WTC11 (cell line): ENCODE measurements at regions not wholly inside any gene's neighbourhood (a gene's known extent, or its start where the extent isn't known, plus 50 kb on each side); places are given as distances from the start of the nearest gene placed in this dataset.

ENCODE experiments used
- ATAC-seq: fragments of 200-7000 bp; cut with Tn5 transposase; 2 replicates; pipeline ENCODE4 v1.10.0; 2021; ENCODE audit warnings: mild to moderate bottlenecking, moderate library complexity
- CTCF ChIA-PET: fragments of 300-600 bp; sonication (Branson Sonifier 250); formaldehyde crosslinking; loops from one replicate; lab custom pipeline; 2021; ENCODE audit warnings: antibody characterized with exemption; lab: Charles Lee
- POLR2A ChIA-PET: fragments of 350-600 bp; sonication (Branson Sonifier 250); formaldehyde crosslinking; loops from one replicate; lab custom pipeline; 2021; ENCODE audit warnings: antibody characterized with exemption; lab: Charles Lee
- DNase-seq: peaks from one replicate; pipeline ENCODE4 v3.0.0; 2021; ENCODE audit warnings: low spot score
- H3K27ac Mint-ChIP-seq: 2 replicates; pipeline ENCODE4 v1.8.0; 2021; ENCODE audit warnings: mixed read lengths
- H3K27me3 Mint-ChIP-seq: 2 replicates; pipeline ENCODE4 v1.8.0; 2021; ENCODE audit warnings: low read depth, mild to moderate bottlenecking, moderate library complexity, mixed read lengths
- H3K36me3 Mint-ChIP-seq: 2 replicates; pipeline ENCODE4 v1.8.0; 2021; ENCODE audit warnings: mixed read lengths
- H3K4me1 Mint-ChIP-seq: 2 replicates; pipeline ENCODE4 v1.8.0; 2022; ENCODE audit warnings: mixed read lengths
- H3K4me3 Mint-ChIP-seq: 2 replicates; pipeline ENCODE4 v1.8.0; 2021; ENCODE audit warnings: mild to moderate bottlenecking, moderate library complexity, mixed read lengths
- H3K9me3 Mint-ChIP-seq: 2 replicates; pipeline ENCODE4 v1.8.0; 2021; ENCODE audit warnings: mixed read lengths
- CREM ChIP-seq: sonication (generic); formaldehyde crosslinking; IDR thresholded peaks from 2 replicates; pipeline ENCODE4 v1.8.1; 2022; ENCODE audit warnings: mild to moderate bottlenecking, missing genetic modification reagents, moderate library complexity
- EMX1 ChIP-seq: fragments of 250-450 bp; sonication (Bioruptor Pico); IDR thresholded peaks from 2 replicates; pipeline ENCODE4 v1.8.0; 2021; ENCODE audit warnings: mild to moderate bottlenecking
- GTF2I ChIP-seq: fragments of 250-450 bp; sonication (Bioruptor Pico); conservative IDR thresholded peaks from 2 replicates; pipeline ENCODE4 v1.4.0; 2021; ENCODE audit warnings: mild to moderate bottlenecking
- KAT7 ChIP-seq: sonication (generic); formaldehyde crosslinking; IDR thresholded peaks from 2 replicates; pipeline ENCODE4 v1.8.1; 2023; ENCODE audit warnings: missing genetic modification reagents, mild to moderate bottlenecking, borderline replicate concordance
- NFATC4 ChIP-seq: fragments of 250-450 bp; sonication (Bioruptor Pico); IDR thresholded peaks from 2 replicates; pipeline ENCODE4 v1.9.0; 2021; ENCODE audit warnings: mild to moderate bottlenecking
- OVOL2 ChIP-seq: fragments of 250-450 bp; sonication (Bioruptor Pico); IDR thresholded peaks from 2 replicates; pipeline ENCODE4 v1.9.0; 2021; ENCODE audit warnings: mild to moderate bottlenecking, borderline replicate concordance
- RELA ChIP-seq: sonication (generic); formaldehyde crosslinking; IDR thresholded peaks from 2 replicates; pipeline ENCODE4 v1.8.1; 2022; ENCODE audit warnings: missing genetic modification reagents, mild to moderate bottlenecking, borderline replicate concordance
- SMAD4 ChIP-seq: sonication (generic); formaldehyde crosslinking; IDR thresholded peaks from 2 replicates; pipeline ENCODE4 v1.8.0; 2022; ENCODE audit warnings: mild to moderate bottlenecking, missing genetic modification reagents
- SOX15 ChIP-seq: fragments of 250-450 bp; sonication (Bioruptor Pico); IDR thresholded peaks from 2 replicates; pipeline ENCODE4 v1.9.0; 2021; ENCODE audit warnings: mild to moderate bottlenecking
- ZNF121 ChIP-seq: sonication (generic); formaldehyde crosslinking; IDR thresholded peaks from 2 replicates; pipeline ENCODE4 v1.8.0; 2023; ENCODE audit warnings: missing genetic modification reagents
- ZNF263 ChIP-seq: sonication (generic); formaldehyde crosslinking; IDR thresholded peaks from 2 replicates; pipeline ENCODE4 v1.8.1; 2022; ENCODE audit warnings: low read depth, mild to moderate bottlenecking, moderate library complexity, missing genetic modification reagents
- ZNF416 ChIP-seq: fragments of 250-450 bp; sonication (Bioruptor Pico); IDR thresholded peaks from 2 replicates; pipeline ENCODE4 v1.9.0; 2021; ENCODE audit warnings: mild to moderate bottlenecking, inconsistent platforms
- TF ChIP-seq, protein P1 (sequence below): sonication (generic); formaldehyde crosslinking; IDR thresholded peaks from 2 replicates; pipeline ENCODE4 v1.8.0; 2023; ENCODE audit warnings: mild to moderate bottlenecking, missing genetic modification reagents
- TF ChIP-seq, protein P2 (sequence below): sonication (generic); formaldehyde crosslinking; conservative IDR thresholded peaks from 2 replicates; pipeline ENCODE4 v1.8.1; 2022; ENCODE audit warnings: mild to moderate bottlenecking, missing genetic modification reagents
- TF ChIP-seq, protein P3 (sequence below): sonication (generic); formaldehyde crosslinking; IDR thresholded peaks from 2 replicates; pipeline ENCODE4 v1.8.1; 2023; ENCODE audit warnings: mild to moderate bottlenecking, missing genetic modification reagents, borderline replicate concordance
- TF ChIP-seq, protein P4 (sequence below): fragments of 250-450 bp; sonication (Bioruptor Pico); IDR thresholded peaks from 2 replicates; pipeline ENCODE4 v1.9.0; 2021; ENCODE audit warnings: mild to moderate bottlenecking
- TF ChIP-seq, protein P5 (sequence below): fragments of 250-450 bp; sonication (Bioruptor Pico); IDR thresholded peaks from 2 replicates; pipeline ENCODE4 v1.9.0; 2021; ENCODE audit warnings: mild to moderate bottlenecking, borderline replicate concordance
- TF ChIP-seq, protein P6 (sequence below): fragments of 250-450 bp; sonication (Bioruptor Pico); IDR thresholded peaks from 2 replicates; pipeline ENCODE4 v1.9.0; 2021; ENCODE audit warnings: moderate library complexity, mild to moderate bottlenecking, inconsistent platforms, borderline replicate concordance
- TF ChIP-seq, protein P7 (sequence below): sonication (generic); formaldehyde crosslinking; IDR thresholded peaks from 2 replicates; pipeline ENCODE4 v1.8.0; 2023; ENCODE audit warnings: missing genetic modification reagents, mild to moderate bottlenecking, borderline replicate concordance

DNA sequence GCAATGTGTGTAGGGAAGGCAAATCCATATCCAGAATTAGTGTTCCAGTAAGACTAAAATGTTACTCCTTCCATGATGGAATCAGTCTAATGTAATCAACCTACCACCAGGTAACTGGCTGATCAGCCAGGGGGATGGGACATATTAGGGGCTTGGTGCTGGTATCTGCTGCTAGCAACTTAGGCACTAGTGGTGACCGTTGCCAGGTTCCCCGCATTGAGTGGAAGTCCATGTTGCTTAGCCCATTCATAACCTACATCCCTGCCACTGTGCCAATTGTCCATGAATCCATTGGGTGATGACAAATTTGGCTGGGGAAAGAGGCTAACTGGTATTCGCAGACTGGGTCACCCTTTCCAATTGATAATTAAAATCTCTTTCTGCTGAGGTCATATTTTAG lies 212.2 kb upstream of the ROBO1 start:
- TF ChIP-seq SMAD4 (CRISPR knock-in tag), result no peak
- TF ChIP-seq SOX15 (CRISPR knock-in tag), result no peak
- TF ChIP-seq, protein P1, sequence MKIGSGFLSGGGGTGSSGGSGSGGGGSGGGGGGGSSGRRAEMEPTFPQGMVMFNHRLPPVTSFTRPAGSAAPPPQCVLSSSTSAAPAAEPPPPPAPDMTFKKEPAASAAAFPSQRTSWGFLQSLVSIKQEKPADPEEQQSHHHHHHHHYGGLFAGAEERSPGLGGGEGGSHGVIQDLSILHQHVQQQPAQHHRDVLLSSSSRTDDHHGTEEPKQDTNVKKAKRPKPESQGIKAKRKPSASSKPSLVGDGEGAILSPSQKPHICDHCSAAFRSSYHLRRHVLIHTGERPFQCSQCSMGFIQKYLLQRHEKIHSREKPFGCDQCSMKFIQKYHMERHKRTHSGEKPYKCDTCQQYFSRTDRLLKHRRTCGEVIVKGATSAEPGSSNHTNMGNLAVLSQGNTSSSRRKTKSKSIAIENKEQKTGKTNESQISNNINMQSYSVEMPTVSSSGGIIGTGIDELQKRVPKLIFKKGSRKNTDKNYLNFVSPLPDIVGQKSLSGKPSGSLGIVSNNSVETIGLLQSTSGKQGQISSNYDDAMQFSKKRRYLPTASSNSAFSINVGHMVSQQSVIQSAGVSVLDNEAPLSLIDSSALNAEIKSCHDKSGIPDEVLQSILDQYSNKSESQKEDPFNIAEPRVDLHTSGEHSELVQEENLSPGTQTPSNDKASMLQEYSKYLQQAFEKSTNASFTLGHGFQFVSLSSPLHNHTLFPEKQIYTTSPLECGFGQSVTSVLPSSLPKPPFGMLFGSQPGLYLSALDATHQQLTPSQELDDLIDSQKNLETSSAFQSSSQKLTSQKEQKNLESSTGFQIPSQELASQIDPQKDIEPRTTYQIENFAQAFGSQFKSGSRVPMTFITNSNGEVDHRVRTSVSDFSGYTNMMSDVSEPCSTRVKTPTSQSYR (CRISPR knock-in tag), result no peak
- no peak for TF ChIP-seq KAT7 (CRISPR knock-in tag)
- TF ChIP-seq ZNF121 (CRISPR knock-in tag), result no peak
- TF ChIP-seq, protein P2, sequence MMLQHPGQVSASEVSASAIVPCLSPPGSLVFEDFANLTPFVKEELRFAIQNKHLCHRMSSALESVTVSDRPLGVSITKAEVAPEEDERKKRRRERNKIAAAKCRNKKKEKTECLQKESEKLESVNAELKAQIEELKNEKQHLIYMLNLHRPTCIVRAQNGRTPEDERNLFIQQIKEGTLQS (CRISPR knock-in tag), result no peak
- TF ChIP-seq, protein P3, sequence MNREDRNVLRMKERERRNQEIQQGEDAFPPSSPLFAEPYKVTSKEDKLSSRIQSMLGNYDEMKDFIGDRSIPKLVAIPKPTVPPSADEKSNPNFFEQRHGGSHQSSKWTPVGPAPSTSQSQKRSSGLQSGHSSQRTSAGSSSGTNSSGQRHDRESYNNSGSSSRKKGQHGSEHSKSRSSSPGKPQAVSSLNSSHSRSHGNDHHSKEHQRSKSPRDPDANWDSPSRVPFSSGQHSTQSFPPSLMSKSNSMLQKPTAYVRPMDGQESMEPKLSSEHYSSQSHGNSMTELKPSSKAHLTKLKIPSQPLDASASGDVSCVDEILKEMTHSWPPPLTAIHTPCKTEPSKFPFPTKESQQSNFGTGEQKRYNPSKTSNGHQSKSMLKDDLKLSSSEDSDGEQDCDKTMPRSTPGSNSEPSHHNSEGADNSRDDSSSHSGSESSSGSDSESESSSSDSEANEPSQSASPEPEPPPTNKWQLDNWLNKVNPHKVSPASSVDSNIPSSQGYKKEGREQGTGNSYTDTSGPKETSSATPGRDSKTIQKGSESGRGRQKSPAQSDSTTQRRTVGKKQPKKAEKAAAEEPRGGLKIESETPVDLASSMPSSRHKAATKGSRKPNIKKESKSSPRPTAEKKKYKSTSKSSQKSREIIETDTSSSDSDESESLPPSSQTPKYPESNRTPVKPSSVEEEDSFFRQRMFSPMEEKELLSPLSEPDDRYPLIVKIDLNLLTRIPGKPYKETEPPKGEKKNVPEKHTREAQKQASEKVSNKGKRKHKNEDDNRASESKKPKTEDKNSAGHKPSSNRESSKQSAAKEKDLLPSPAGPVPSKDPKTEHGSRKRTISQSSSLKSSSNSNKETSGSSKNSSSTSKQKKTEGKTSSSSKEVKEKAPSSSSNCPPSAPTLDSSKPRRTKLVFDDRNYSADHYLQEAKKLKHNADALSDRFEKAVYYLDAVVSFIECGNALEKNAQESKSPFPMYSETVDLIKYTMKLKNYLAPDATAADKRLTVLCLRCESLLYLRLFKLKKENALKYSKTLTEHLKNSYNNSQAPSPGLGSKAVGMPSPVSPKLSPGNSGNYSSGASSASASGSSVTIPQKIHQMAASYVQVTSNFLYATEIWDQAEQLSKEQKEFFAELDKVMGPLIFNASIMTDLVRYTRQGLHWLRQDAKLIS (CRISPR knock-in tag), result no peak
- TF ChIP-seq, protein P4, sequence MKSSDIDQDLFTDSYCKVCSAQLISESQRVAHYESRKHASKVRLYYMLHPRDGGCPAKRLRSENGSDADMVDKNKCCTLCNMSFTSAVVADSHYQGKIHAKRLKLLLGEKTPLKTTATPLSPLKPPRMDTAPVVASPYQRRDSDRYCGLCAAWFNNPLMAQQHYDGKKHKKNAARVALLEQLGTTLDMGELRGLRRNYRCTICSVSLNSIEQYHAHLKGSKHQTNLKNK, result no peak
- no peak for TF ChIP-seq GTF2I (CRISPR knock-in tag)
- TF ChIP-seq, protein P5, sequence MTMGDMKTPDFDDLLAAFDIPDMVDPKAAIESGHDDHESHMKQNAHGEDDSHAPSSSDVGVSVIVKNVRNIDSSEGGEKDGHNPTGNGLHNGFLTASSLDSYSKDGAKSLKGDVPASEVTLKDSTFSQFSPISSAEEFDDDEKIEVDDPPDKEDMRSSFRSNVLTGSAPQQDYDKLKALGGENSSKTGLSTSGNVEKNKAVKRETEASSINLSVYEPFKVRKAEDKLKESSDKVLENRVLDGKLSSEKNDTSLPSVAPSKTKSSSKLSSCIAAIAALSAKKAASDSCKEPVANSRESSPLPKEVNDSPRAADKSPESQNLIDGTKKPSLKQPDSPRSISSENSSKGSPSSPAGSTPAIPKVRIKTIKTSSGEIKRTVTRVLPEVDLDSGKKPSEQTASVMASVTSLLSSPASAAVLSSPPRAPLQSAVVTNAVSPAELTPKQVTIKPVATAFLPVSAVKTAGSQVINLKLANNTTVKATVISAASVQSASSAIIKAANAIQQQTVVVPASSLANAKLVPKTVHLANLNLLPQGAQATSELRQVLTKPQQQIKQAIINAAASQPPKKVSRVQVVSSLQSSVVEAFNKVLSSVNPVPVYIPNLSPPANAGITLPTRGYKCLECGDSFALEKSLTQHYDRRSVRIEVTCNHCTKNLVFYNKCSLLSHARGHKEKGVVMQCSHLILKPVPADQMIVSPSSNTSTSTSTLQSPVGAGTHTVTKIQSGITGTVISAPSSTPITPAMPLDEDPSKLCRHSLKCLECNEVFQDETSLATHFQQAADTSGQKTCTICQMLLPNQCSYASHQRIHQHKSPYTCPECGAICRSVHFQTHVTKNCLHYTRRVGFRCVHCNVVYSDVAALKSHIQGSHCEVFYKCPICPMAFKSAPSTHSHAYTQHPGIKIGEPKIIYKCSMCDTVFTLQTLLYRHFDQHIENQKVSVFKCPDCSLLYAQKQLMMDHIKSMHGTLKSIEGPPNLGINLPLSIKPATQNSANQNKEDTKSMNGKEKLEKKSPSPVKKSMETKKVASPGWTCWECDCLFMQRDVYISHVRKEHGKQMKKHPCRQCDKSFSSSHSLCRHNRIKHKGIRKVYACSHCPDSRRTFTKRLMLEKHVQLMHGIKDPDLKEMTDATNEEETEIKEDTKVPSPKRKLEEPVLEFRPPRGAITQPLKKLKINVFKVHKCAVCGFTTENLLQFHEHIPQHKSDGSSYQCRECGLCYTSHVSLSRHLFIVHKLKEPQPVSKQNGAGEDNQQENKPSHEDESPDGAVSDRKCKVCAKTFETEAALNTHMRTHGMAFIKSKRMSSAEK, result no peak
- no peak for TF ChIP-seq NFATC4 (CRISPR knock-in tag)
- no peak for TF ChIP-seq EMX1 (CRISPR knock-in tag)
- TF ChIP-seq, protein P6, sequence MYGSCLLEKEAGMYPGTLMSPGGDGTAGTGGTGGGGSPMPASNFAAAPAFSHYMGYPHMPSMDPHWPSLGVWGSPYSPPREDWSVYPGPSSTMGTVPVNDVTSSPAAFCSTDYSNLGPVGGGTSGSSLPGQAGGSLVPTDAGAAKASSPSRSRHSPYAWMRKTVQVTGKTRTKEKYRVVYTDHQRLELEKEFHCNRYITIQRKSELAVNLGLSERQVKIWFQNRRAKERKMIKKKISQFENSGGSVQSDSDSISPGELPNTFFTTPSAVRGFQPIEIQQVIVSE (CRISPR knock-in tag), result no peak
- no peak for TF ChIP-seq CREM (CRISPR knock-in tag)
- TF ChIP-seq, protein P7, sequence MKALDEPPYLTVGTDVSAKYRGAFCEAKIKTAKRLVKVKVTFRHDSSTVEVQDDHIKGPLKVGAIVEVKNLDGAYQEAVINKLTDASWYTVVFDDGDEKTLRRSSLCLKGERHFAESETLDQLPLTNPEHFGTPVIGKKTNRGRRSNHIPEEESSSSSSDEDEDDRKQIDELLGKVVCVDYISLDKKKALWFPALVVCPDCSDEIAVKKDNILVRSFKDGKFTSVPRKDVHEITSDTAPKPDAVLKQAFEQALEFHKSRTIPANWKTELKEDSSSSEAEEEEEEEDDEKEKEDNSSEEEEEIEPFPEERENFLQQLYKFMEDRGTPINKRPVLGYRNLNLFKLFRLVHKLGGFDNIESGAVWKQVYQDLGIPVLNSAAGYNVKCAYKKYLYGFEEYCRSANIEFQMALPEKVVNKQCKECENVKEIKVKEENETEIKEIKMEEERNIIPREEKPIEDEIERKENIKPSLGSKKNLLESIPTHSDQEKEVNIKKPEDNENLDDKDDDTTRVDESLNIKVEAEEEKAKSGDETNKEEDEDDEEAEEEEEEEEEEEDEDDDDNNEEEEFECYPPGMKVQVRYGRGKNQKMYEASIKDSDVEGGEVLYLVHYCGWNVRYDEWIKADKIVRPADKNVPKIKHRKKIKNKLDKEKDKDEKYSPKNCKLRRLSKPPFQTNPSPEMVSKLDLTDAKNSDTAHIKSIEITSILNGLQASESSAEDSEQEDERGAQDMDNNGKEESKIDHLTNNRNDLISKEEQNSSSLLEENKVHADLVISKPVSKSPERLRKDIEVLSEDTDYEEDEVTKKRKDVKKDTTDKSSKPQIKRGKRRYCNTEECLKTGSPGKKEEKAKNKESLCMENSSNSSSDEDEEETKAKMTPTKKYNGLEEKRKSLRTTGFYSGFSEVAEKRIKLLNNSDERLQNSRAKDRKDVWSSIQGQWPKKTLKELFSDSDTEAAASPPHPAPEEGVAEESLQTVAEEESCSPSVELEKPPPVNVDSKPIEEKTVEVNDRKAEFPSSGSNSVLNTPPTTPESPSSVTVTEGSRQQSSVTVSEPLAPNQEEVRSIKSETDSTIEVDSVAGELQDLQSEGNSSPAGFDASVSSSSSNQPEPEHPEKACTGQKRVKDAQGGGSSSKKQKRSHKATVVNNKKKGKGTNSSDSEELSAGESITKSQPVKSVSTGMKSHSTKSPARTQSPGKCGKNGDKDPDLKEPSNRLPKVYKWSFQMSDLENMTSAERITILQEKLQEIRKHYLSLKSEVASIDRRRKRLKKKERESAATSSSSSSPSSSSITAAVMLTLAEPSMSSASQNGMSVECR (CRISPR knock-in tag), result no peak
- no peak for TF ChIP-seq RELA
- no peak for TF ChIP-seq OVOL2
- no peak for TF ChIP-seq ZNF416
- no peak for TF ChIP-seq ZNF263 (CRISPR knock-in tag)
- TF ChIP-seq, all 79 proteins: peak for 0
- H3K9me3 Mint-ChIP-seq, result peaks cover 10% of the 10 kb centered on the region
- DNase-seq (no peak), ATAC-seq (no peak)
- H3K27me3 Mint-ChIP-seq, result no peaks in the 10 kb centered on the region
- no peaks in the 10 kb centered on the region for H3K36me3 Mint-ChIP-seq
- ChIA-PET CTCF (no interaction called here), POLR2A (interaction anchor here (0.7 kb wide), 1 partner anchor 14 kb away, joined by 3 read pairs; no protein-coding TSS in a partner anchor)
- H3K4me3 Mint-ChIP-seq, result no peak overlapping the region
- H3K4me1 Mint-ChIP-seq, result no peaks in the 10 kb centered on the region
- H3K27ac Mint-ChIP-seq, result no peak overlapping the region
